Mesothelial cell of epicardium (in vitro differentiated cells): ENCODE measurements at regions not wholly inside any gene's neighbourhood (a gene's known extent, or its start where the extent isn't known, plus 50 kb on each side); places are given as distances from the start of the nearest gene placed in this dataset.

Source experiments
- DNase-seq, 2 experiments: peaks; one replicate each; pipeline ENCODE4 v3.0.0; 2021; ENCODE audit warnings: low spot score in 2 of 2; ENCODE audit not compliant: unreplicated experiment in 2 of 2
- H3K27ac Mint-ChIP-seq: 2 replicates; pipeline ENCODE4 v1.8.0; 2021; ENCODE audit warnings: mixed read lengths
- H3K27me3 Mint-ChIP-seq: 2 replicates; pipeline ENCODE4 v1.8.0; 2021; ENCODE audit warnings: low read depth, mixed read lengths
- H3K36me3 Mint-ChIP-seq: 2 replicates; pipeline ENCODE4 v1.8.0; 2021; ENCODE audit warnings: mixed read lengths
- H3K4me1 Mint-ChIP-seq: 2 replicates; pipeline ENCODE4 v1.8.0; 2021; ENCODE audit warnings: mixed read lengths
- H3K4me3 Mint-ChIP-seq: 2 replicates; pipeline ENCODE4 v1.8.0; 2021; ENCODE audit warnings: mild to moderate bottlenecking, moderate library complexity, mixed read lengths
- H3K9me3 Mint-ChIP-seq: 2 replicates; pipeline ENCODE4 v1.8.0; 2021; ENCODE audit warnings: mixed read lengths
- CTCF ChIP-seq: fragments of 200-600 bp; sonication (generic); IDR thresholded peaks from one replicate; pipeline ENCODE4 v1.5.0; 2021; ENCODE audit warnings: antibody characterized with exemption; ENCODE audit not compliant: unreplicated experiment

- H3K9me3 Mint-ChIP-seq: no peaks in the 10 kb centered on the region
- no peak for DNase-seq
- H3K4me1 Mint-ChIP-seq: peaks cover 20% of the 10 kb centered on the region
- H3K27me3 Mint-ChIP-seq: no peaks in the 10 kb centered on the region
- H3K4me3 Mint-ChIP-seq: no peak overlapping the region
- no peak overlapping the region for H3K27ac Mint-ChIP-seq
- TF ChIP-seq CTCF: no peak
- no peaks in the 10 kb centered on the region for H3K36me3 Mint-ChIP-seq
Observed at GRCh38 chr6:113629256-113629655, 227.9 kb upstream of the MARCKS start.

GRCh38 chr6:113629975-113630737, 227.0 kb upstream of the MARCKS start:
- H3K4me3 Mint-ChIP-seq: no peak overlapping the region

GRCh38 chr6:113630738-113631535, 226.2 kb upstream of the MARCKS start:
- Mint-ChIP-seq H3K27me3 (no peaks in the 10 kb centered on the region), H3K36me3 (no peaks in the 10 kb centered on the region), H3K4me1 (peaks cover 24% of the 10 kb centered on the region), H3K27ac (peak overlapping the region; percentile 87), H3K9me3 (no peaks in the 10 kb centered on the region), H3K4me3 (no peak overlapping the region)
- TF ChIP-seq CTCF: no peak
- no peak for DNase-seq

More at GRCh38 chr6:113629975-113630737, 227.0 kb upstream of the MARCKS start:
- Mint-ChIP-seq H3K36me3 (no peaks in the 10 kb centered on the region), H3K9me3 (no peaks in the 10 kb centered on the region), H3K27ac (no peak overlapping the region), H3K4me1 (peaks cover 21% of the 10 kb centered on the region), H3K27me3 (no peaks in the 10 kb centered on the region)
- no peak for TF ChIP-seq CTCF
- DNase-seq: no peak

GRCh38 chr6:113631666-113632065, 225.5 kb upstream of the MARCKS start:
- peak overlapping the region; percentile 52 for H3K27ac Mint-ChIP-seq
- no peak for TF ChIP-seq CTCF
- no peaks in the 10 kb centered on the region for H3K36me3 Mint-ChIP-seq

GRCh38 chr6:113632220-113632864, 224.8 kb upstream of the MARCKS start:
- Mint-ChIP-seq H3K4me1 (peaks cover 30% of the 10 kb centered on the region), H3K27ac (peak overlapping the region; percentile 74), H3K9me3 (no peaks in the 10 kb centered on the region), H3K27me3 (no peaks in the 10 kb centered on the region), H3K36me3 (no peaks in the 10 kb centered on the region), H3K4me3 (peak overlapping the region; percentile 8)
- TF ChIP-seq CTCF: no peak
- no peak for DNase-seq

More at GRCh38 chr6:113631666-113632065, 225.5 kb upstream of the MARCKS start:
- peaks cover 27% of the 10 kb centered on the region for H3K4me1 Mint-ChIP-seq
- H3K27me3 Mint-ChIP-seq: no peaks in the 10 kb centered on the region
- H3K9me3 Mint-ChIP-seq: no peaks in the 10 kb centered on the region
- no peak for DNase-seq
- H3K4me3 Mint-ChIP-seq: no peak overlapping the region
